IMR-90 (cell line): ENCODE measurements at regions not wholly inside any gene's neighbourhood (a gene's known extent, or its start where the extent isn't known, plus 50 kb on each side); places are given as distances from the start of the nearest gene placed in this dataset.

Source experiments
- ATAC-seq: fragments of 200-7000 bp; cut with Tn5 transposase; 2 replicates; pipeline ENCODE4 v1.9.1; 2020; ENCODE audit warnings: low read depth, mild to moderate bottlenecking, moderate library complexity
- BruUV-seq: library from RNA; stranded (reverse); fragments of 400-500 nt; replicated peaks from 2 replicates; lab custom pipeline; 2021; lab: Mats Ljungman, UMichigan
- CTCF ChIA-PET: fragments of 300-600 bp; formaldehyde crosslinking; extraction: SDS; loops from one replicate; lab custom pipeline; 2021; ENCODE audit warnings: antibody characterized with exemption; lab: Yijun Ruan, JAX
- POLR2A ChIA-PET: fragments of 300-600 bp; sonication (Branson Sonifier 250); formaldehyde crosslinking; loops from one replicate; lab custom pipeline; 2022; ENCODE audit warnings: antibody characterized with exemption; ENCODE audit not compliant: unreplicated experiment; lab: Charles Lee
- DNase-seq: peaks from one replicate; pipeline ENCODE4 v3.0.0; 2013
- H2AFZ ChIP-seq: replicated peaks from 2 replicates; pipeline ENCODE3; 2013; ENCODE audit warnings: low read length, mild to moderate bottlenecking; ENCODE audit not compliant: poor library complexity
- H2AK5ac ChIP-seq: 2 replicates; pipeline ENCODE4 v1.6.1; 2013; ENCODE audit warnings: low read depth, low read length, inconsistent platforms
- H2AK9ac ChIP-seq: replicated peaks from 2 replicates; pipeline ENCODE3; 2013; ENCODE audit warnings: mild to moderate bottlenecking, low read depth, low read length, moderate library complexity; ENCODE audit not compliant: poor library complexity
- H2BK120ac ChIP-seq: 2 replicates; pipeline ENCODE4 v1.6.1; 2013; ENCODE audit warnings: low read depth, low read length, inconsistent platforms
- H2BK15ac ChIP-seq: 3 replicates; pipeline ENCODE4 v1.6.1; 2013; ENCODE audit warnings: low read depth, low read length, inconsistent platforms
- H2BK20ac ChIP-seq: 2 replicates; pipeline ENCODE4 v1.6.1; 2013; ENCODE audit warnings: low read depth, mild to moderate bottlenecking, inconsistent platforms, low read length, moderate library complexity
- H2BK5ac ChIP-seq: 2 replicates; pipeline ENCODE4 v1.6.1; 2013; ENCODE audit warnings: mild to moderate bottlenecking, low read depth, low read length, inconsistent platforms; ENCODE audit not compliant: poor library complexity, severe bottlenecking
- H3K14ac ChIP-seq: replicated peaks from 2 replicates; pipeline ENCODE4 v1.6.1; 2013; ENCODE audit warnings: low read depth, low read length, inconsistent platforms
- H3K18ac ChIP-seq: 2 replicates; pipeline ENCODE4 v1.6.1; 2013; ENCODE audit warnings: low read depth, low read length, control low read depth
- H3K23ac ChIP-seq: 2 replicates; pipeline ENCODE4 v1.6.1; 2013; ENCODE audit warnings: low read depth, low read length, inconsistent platforms
- H3K27ac ChIP-seq: 2 replicates; pipeline ENCODE4 v1.5.1; 2013; ENCODE audit warnings: mild to moderate bottlenecking, control low read depth, low read length; ENCODE audit not compliant: insufficient read depth
- H3K27me3 ChIP-seq: 2 replicates; pipeline ENCODE4 v1.6.1; 2013; ENCODE audit warnings: low read length; ENCODE audit not compliant: control insufficient read depth, insufficient read depth
- H3K36me3 ChIP-seq: 2 replicates; pipeline ENCODE4 v1.6.1; 2013; ENCODE audit warnings: low read length, mixed read lengths; ENCODE audit not compliant: control insufficient read depth, insufficient read depth
- H3K4ac ChIP-seq: 2 replicates; pipeline ENCODE4 v1.6.1; 2013; ENCODE audit warnings: low read depth, low read length, inconsistent platforms
- H3K4me1 ChIP-seq: 2 replicates; pipeline ENCODE4 v1.6.1; 2013; ENCODE audit warnings: low read length, mixed read lengths; ENCODE audit not compliant: control insufficient read depth, insufficient read depth
- H3K4me2 ChIP-seq: 2 replicates; pipeline ENCODE4 v1.6.1; 2013; ENCODE audit warnings: low read depth, mild to moderate bottlenecking, control low read depth, low read length, moderate library complexity
- H3K4me3 ChIP-seq: 2 replicates; pipeline ENCODE4 v1.5.1; 2013; ENCODE audit warnings: low read depth, mild to moderate bottlenecking, control low read depth, low read length, moderate library complexity; ENCODE audit not compliant: insufficient read depth
- H3K56ac ChIP-seq: 2 replicates; pipeline ENCODE4 v1.6.1; 2013; ENCODE audit warnings: low read length, inconsistent platforms; ENCODE audit not compliant: insufficient read depth; ENCODE audit errors: extremely low read depth
- H3K79me1 ChIP-seq, 2 experiments: 2 replicates each; pipeline ENCODE4 v1.6.1; 2013; ENCODE audit warnings: low read length in 2 of 2, inconsistent platforms in 1 of 2, low read depth in 1 of 2
- H3K9ac ChIP-seq: 2 replicates; pipeline ENCODE4 v1.6.1; 2013; ENCODE audit warnings: low read depth, low read length, control low read depth
- H3K9me1 ChIP-seq: 2 replicates; pipeline ENCODE4 v1.6.1; 2013; ENCODE audit warnings: low read length, inconsistent platforms; ENCODE audit not compliant: insufficient read depth
- H3K9me3 ChIP-seq: 2 replicates; pipeline ENCODE4 v1.6.1; 2013; ENCODE audit warnings: low read length; ENCODE audit not compliant: control insufficient read depth, insufficient read depth
- H4K20me1 ChIP-seq: 2 replicates; pipeline ENCODE4 v1.6.1; 2013; ENCODE audit warnings: low read length, inconsistent platforms; ENCODE audit not compliant: insufficient read depth
- H4K5ac ChIP-seq: 2 replicates; pipeline ENCODE4 v1.6.1; 2013; ENCODE audit warnings: mild to moderate bottlenecking, low read depth, low read length, control low read depth
- H4K8ac ChIP-seq, 2 experiments: 2 replicates each; pipeline ENCODE4 v1.6.1; 2013; ENCODE audit warnings: low read depth in 2 of 2, low read length in 2 of 2, control low read depth in 1 of 2, inconsistent platforms in 1 of 2
- H4K91ac ChIP-seq: 2 replicates; pipeline ENCODE4 v1.6.1; 2013; ENCODE audit warnings: low read depth, low read length, inconsistent platforms; ENCODE audit not compliant: insufficient read depth
- BHLHE40 ChIP-seq: fragments of 150-350 bp; IDR thresholded peaks from 2 replicates; pipeline ENCODE4 v1.6.1; 2016; ENCODE audit warnings: mild to moderate bottlenecking, low read depth, low read length
- CEBPB ChIP-seq: IDR thresholded peaks from 2 replicates; pipeline ENCODE4 v1.6.1; 2012; ENCODE audit warnings: low read depth, low read length, improper control_type of control experiment
- CHD1 ChIP-seq: IDR thresholded peaks from 2 replicates; pipeline ENCODE4 v1.6.1; 2012; ENCODE audit warnings: low read depth, low read length, improper control_type of control experiment
- CTCF ChIP-seq: conservative IDR thresholded peaks from 2 replicates; pipeline ENCODE4 v1.5.1; 2012; ENCODE audit warnings: mild to moderate bottlenecking, low read depth, low read length, improper control_type of control experiment
- ELK1 ChIP-seq: fragments of 150-350 bp; IDR thresholded peaks from 2 replicates; pipeline ENCODE4 v1.6.1; 2016; ENCODE audit warnings: low read depth, mild to moderate bottlenecking, low read length, moderate library complexity, borderline replicate concordance
- FOS ChIP-seq: fragments of 150-350 bp; IDR thresholded peaks from 2 replicates; pipeline ENCODE4 v1.6.1; 2016; ENCODE audit warnings: low read depth, low read length
- MAFK ChIP-seq: IDR thresholded peaks from 2 replicates; pipeline ENCODE4 v1.6.1; 2012; ENCODE audit warnings: low read depth, low read length, improper control_type of control experiment
- MAZ ChIP-seq: IDR thresholded peaks from 2 replicates; pipeline ENCODE4 v1.6.1; 2012; ENCODE audit warnings: low read depth, mild to moderate bottlenecking, low read length, improper control_type of control experiment, moderate library complexity, borderline replicate concordance
- MXI1 ChIP-seq: IDR thresholded peaks from 2 replicates; pipeline ENCODE4 v1.6.1; 2012; ENCODE audit warnings: low read depth, mild to moderate bottlenecking, low read length, moderate library complexity, borderline replicate concordance
- NFE2L2 ChIP-seq: fragments of 150-350 bp; IDR thresholded peaks from 2 replicates; pipeline ENCODE4 v1.6.1; 2016; ENCODE audit warnings: low read depth, mild to moderate bottlenecking, low read length
- POLR2A ChIP-seq: IDR thresholded peaks from 2 replicates; pipeline ENCODE4 v1.6.1; 2012; ENCODE audit warnings: mild to moderate bottlenecking, low read depth, low read length
- RAD21 ChIP-seq: IDR thresholded peaks from 2 replicates; pipeline ENCODE4 v1.6.1; 2012; ENCODE audit warnings: low read length, improper control_type of control experiment
- RCOR1 ChIP-seq: IDR thresholded peaks from 2 replicates; pipeline ENCODE4 v1.6.1; 2012; ENCODE audit warnings: mild to moderate bottlenecking, low read length, improper control_type of control experiment; ENCODE audit not compliant: insufficient replicate concordance
- RFX5 ChIP-seq: IDR thresholded peaks from 2 replicates; pipeline ENCODE4 v1.8.0; 2012; ENCODE audit warnings: low read depth, mild to moderate bottlenecking, low read length, moderate library complexity
- SMC3 ChIP-seq: fragments of 150-350 bp; IDR thresholded peaks from 2 replicates; pipeline ENCODE4 v1.6.1; 2016; ENCODE audit warnings: low read depth, mild to moderate bottlenecking, antibody characterized with exemption, low read length, moderate library complexity
- USF2 ChIP-seq: fragments of 150-350 bp; IDR thresholded peaks from 2 replicates; pipeline ENCODE4 v1.6.1; 2017; ENCODE audit warnings: mild to moderate bottlenecking, antibody characterized with exemption, low read length, low read depth
- WGBS, 2 experiments: methylation state at CpG; one replicate each; pipeline versions ENCODE4 v1.1.5 to v1.1.7; 2013; ENCODE audit warnings: missing lambda C conversion rate in 2 of 2; ENCODE audit not compliant: insufficient read length in 1 of 2; ENCODE audit errors: extremely low coverage in 2 of 2; 5-methylcytosine and 5-hydroxymethylcytosine counted together
- dilution Hi-C: fragments of 300-500 bp; cut with HindIII; formaldehyde crosslinking; loops from one replicate; pipeline ENCODE4 v1.14.3; 2018; ENCODE audit warnings: low sequenced_read_pairs; ENCODE audit not compliant: unreplicated experiment
- in situ Hi-C: fragments of 300-500 bp; cut with MboI; formaldehyde crosslinking; loops from 3 replicates; pipeline ENCODE4 v1.14.3; 2019; ENCODE audit warnings: low sequenced_read_pairs, inconsistent platforms, mixed read lengths
- intact Hi-C: fragments of 100-400 bp; cut with micrococcal nuclease; formaldehyde crosslinking; loops from 2 replicates; pipeline ENCODE4 v1.10.0; 2022

GRCh38 chr5:143886096-143886495, 74.1 kb downstream of the HMHB1 start:
- no peak overlapping the region for H3K23ac ChIP-seq
- no peak overlapping the region for H3K27ac ChIP-seq
- no peak overlapping the region for H3K56ac ChIP-seq
- H4K20me1 ChIP-seq = no peaks in the 10 kb centered on the region
- intact Hi-C loops = no loop called here
- no peak for ATAC-seq
- no peaks in the 10 kb centered on the region for H3K36me3 ChIP-seq
- no peaks in the 10 kb centered on the region for H3K79me1 ChIP-seq
- no peak for DNase-seq
- no peak overlapping the region for H2AK9ac ChIP-seq
- H2BK120ac ChIP-seq = no peak overlapping the region
- H3K4ac ChIP-seq = no peak overlapping the region
- H4K91ac ChIP-seq = no peak overlapping the region
- no peak overlapping the region for H2AK5ac ChIP-seq
- no peak overlapping the region for H2BK20ac ChIP-seq
- no peaks in the 10 kb centered on the region for H3K27me3 ChIP-seq
- no TSS peak for BruUV-seq
- H3K4me3 ChIP-seq = no peak overlapping the region
- peaks cover 17% of the 10 kb centered on the region for H3K4me1 ChIP-seq
- H3K18ac ChIP-seq = no peak overlapping the region
- in situ Hi-C loops = no loop called here
- dilution Hi-C loops = no loop called here
- ChIA-PET POLR2A (no interaction called here), CTCF (no interaction called here)
- no peak overlapping the region for H2BK15ac ChIP-seq
- no peak overlapping the region for H3K14ac ChIP-seq
- H4K5ac ChIP-seq = no peak overlapping the region
- no peak overlapping the region for H3K4me2 ChIP-seq
- H4K8ac ChIP-seq = no peak overlapping the region
- no CpG with 5 or more reads among the region's 3 CpGs for WGBS, 2 experiments
- H2AFZ ChIP-seq = no peak overlapping the region
- no peak for TF ChIP-seq NFE2L2
- TF ChIP-seq MXI1 = no peak
- TF ChIP-seq BHLHE40 = no peak
- TF ChIP-seq RAD21 = no peak
- TF ChIP-seq ELK1 = no peak
- no peak for TF ChIP-seq MAZ
- no peak for TF ChIP-seq USF2
- TF ChIP-seq RCOR1 = no peak
- TF ChIP-seq RFX5 = no peak
- TF ChIP-seq CTCF = no peak
- TF ChIP-seq CEBPB = no peak
- TF ChIP-seq SMC3 = no peak
- TF ChIP-seq FOS = no peak
- TF ChIP-seq POLR2A = no peak
- TF ChIP-seq CHD1 = no peak
- TF ChIP-seq MAFK = no peak
- no peak overlapping the region for H3K9ac ChIP-seq
- no peaks in the 10 kb centered on the region for H3K9me3 ChIP-seq
- peaks cover 6% of the 10 kb centered on the region; the same call in 1 of the 2 replicates for H3K9me1 ChIP-seq
- no peak overlapping the region for H2BK5ac ChIP-seq
